C4-2B (cell line): ENCODE measurements at regions not wholly inside any gene's neighbourhood (a gene's known extent, or its start where the extent isn't known, plus 50 kb on each side); places are given as distances from the start of the nearest gene placed in this dataset.

ENCODE experiments used
- ZFX ChIP-seq: fragments of 450-650 bp; IDR thresholded peaks from 2 replicates; pipeline ENCODE4 v1.6.1; 2017
- TF ChIP-seq, protein P1 (sequence below): fragments of 450-650 bp; conservative IDR thresholded peaks from 2 replicates; pipeline ENCODE4 v1.5.1; 2017; ENCODE audit warnings: mild to moderate bottlenecking

DNA sequence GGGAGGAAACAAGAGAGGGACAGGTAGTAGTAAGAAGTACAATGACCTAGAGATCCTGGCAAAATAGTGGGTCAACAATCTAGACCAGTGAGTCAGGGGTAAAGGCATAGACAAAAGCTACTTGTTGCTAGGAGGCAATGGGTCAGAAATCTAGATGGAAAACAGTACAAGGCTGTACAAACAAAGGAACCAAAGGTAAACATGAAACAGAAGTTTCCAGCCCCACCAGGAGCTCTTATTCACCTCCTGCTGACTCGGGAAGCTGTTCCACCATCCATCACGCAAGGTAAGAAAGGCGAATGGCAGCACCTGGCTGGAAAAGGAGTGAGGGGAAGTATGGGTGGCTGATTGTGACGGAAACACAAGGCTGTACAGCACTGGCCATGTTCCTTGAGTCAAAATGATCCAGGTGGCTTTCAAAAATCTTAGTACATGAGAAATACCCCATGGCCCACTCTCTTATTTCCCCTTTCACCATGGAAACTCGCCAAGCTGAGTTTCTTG is 70.5 kb upstream of the RAI14 start:
- TF ChIP-seq, protein P1, sequence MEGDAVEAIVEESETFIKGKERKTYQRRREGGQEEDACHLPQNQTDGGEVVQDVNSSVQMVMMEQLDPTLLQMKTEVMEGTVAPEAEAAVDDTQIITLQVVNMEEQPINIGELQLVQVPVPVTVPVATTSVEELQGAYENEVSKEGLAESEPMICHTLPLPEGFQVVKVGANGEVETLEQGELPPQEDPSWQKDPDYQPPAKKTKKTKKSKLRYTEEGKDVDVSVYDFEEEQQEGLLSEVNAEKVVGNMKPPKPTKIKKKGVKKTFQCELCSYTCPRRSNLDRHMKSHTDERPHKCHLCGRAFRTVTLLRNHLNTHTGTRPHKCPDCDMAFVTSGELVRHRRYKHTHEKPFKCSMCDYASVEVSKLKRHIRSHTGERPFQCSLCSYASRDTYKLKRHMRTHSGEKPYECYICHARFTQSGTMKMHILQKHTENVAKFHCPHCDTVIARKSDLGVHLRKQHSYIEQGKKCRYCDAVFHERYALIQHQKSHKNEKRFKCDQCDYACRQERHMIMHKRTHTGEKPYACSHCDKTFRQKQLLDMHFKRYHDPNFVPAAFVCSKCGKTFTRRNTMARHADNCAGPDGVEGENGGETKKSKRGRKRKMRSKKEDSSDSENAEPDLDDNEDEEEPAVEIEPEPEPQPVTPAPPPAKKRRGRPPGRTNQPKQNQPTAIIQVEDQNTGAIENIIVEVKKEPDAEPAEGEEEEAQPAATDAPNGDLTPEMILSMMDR = no peak
- TF ChIP-seq ZFX = no peak
